H1 (cell line): ENCODE measurements at regions not wholly inside any gene's neighbourhood (a gene's known extent, or its start where the extent isn't known, plus 50 kb on each side); places are given as distances from the start of the nearest gene placed in this dataset.

Experiments used
- CTCF ChIA-PET: fragments of 300-600 bp; sonication (Branson Sonifier 250); formaldehyde crosslinking; loops from one replicate; lab custom pipeline; 2021; ENCODE audit not compliant: partially characterized antibody; lab: Charles Lee
- POLR2A ChIA-PET: fragments of 300-600 bp; sonication (Branson Sonifier 250); formaldehyde crosslinking; loops from one replicate; lab custom pipeline; 2021; ENCODE audit warnings: inconsistent platforms; ENCODE audit not compliant: partially characterized antibody; lab: Charles Lee
- DNase-seq, 2 experiments: peaks; one replicate each; pipeline versions ENCODE4 v3.0.0 to v3.0.0-alpha.2; 2010 to 2022; ENCODE audit warnings: low spot score in 2 of 2, low read depth in 1 of 2, mixed read lengths in 1 of 2
- FAIRE-seq: peaks from 2 replicates; lab custom pipeline; 2011; peaks lifted over from hg19 to GRCh38; lab: Jason Lieb, UNC
- H2AFZ ChIP-seq: 2 replicates; pipeline ENCODE4 v1.8.1; 2012; ENCODE audit warnings: low read length, inconsistent platforms
- H2AK5ac ChIP-seq: 2 replicates; pipeline ENCODE4 v1.6.1; 2013; ENCODE audit warnings: low read depth, low read length
- H2BK120ac ChIP-seq: replicated peaks from 2 replicates; pipeline ENCODE3; 2013; ENCODE audit warnings: low read depth, low read length, inconsistent platforms
- H2BK12ac ChIP-seq: 2 replicates; pipeline ENCODE4 v1.6.1; 2013; ENCODE audit warnings: low read depth, low read length
- H2BK15ac ChIP-seq: 2 replicates; pipeline ENCODE4 v1.6.1; 2013; ENCODE audit warnings: low read length
- H2BK20ac ChIP-seq: 2 replicates; pipeline ENCODE4 v1.6.1; 2013; ENCODE audit warnings: low read length
- H2BK5ac ChIP-seq: 2 replicates; pipeline ENCODE4 v1.6.1; 2013; ENCODE audit warnings: low read depth, low read length
- H3K14ac ChIP-seq: 2 replicates; pipeline ENCODE4 v1.6.1; 2013; ENCODE audit warnings: inconsistent platforms; ENCODE audit not compliant: insufficient read length
- H3K18ac ChIP-seq: 2 replicates; pipeline ENCODE4 v1.6.1; 2013; ENCODE audit warnings: low read length; ENCODE audit errors: extremely low read depth
- H3K23ac ChIP-seq: 2 replicates; pipeline ENCODE4 v1.6.1; 2013; ENCODE audit warnings: inconsistent platforms; ENCODE audit not compliant: insufficient read length
- H3K23me2 ChIP-seq: 2 replicates; pipeline ENCODE4 v1.6.1; 2013; ENCODE audit warnings: low read depth, low read length
- H3K27ac ChIP-seq: 2 replicates; pipeline ENCODE4 v1.6.1; 2011; ENCODE audit warnings: low read depth, low read length, inconsistent platforms
- H3K27me3 ChIP-seq, 4 experiments: replicated peaks in 1 of 4; 1 replicate in 1 of 4; 2 replicates in 3 of 4; pipeline versions ENCODE4 v1.6.1 to v1.8.1; 2011 to 2013; ENCODE audit warnings: low read length in 3 of 4, mild to moderate bottlenecking in 3 of 4, inconsistent platforms in 2 of 4, mixed read lengths in 2 of 4, moderate library complexity in 1 of 4; ENCODE audit not compliant: control insufficient read depth in 3 of 4, insufficient read depth in 3 of 4; ENCODE audit errors: extremely low read depth in 1 of 4
- H3K36me3 ChIP-seq, 4 experiments: 2 replicates each; pipeline versions ENCODE4 v1.6.1 to v1.8.1; 2011 to 2013; ENCODE audit warnings: mild to moderate bottlenecking in 4 of 4, low read length in 3 of 4, moderate library complexity in 2 of 4, control low read depth in 1 of 4, inconsistent platforms in 1 of 4; ENCODE audit not compliant: insufficient read depth in 4 of 4, control insufficient read depth in 2 of 4
- H3K4ac ChIP-seq: replicated peaks from 2 replicates; pipeline ENCODE3; 2013; ENCODE audit warnings: low read length, low read depth, mixed read lengths, inconsistent platforms; ENCODE audit not compliant: insufficient read length
- H3K4me1 ChIP-seq, 4 experiments: replicated peaks in 1 of 4; 1 replicate in 1 of 4; 2 replicates in 3 of 4; pipeline versions ENCODE4 v1.6.1 to v1.8.1; 2011 to 2013; ENCODE audit warnings: low read length in 3 of 4, inconsistent platforms in 2 of 4, mixed read lengths in 1 of 4; ENCODE audit not compliant: insufficient read depth in 4 of 4, control insufficient read depth in 3 of 4
- H3K4me2 ChIP-seq, 2 experiments: 2 replicates each; pipeline versions ENCODE4 v1.6.1 to v1.8.1; 2011 to 2013; ENCODE audit warnings: low read depth in 2 of 2, low read length in 2 of 2, control low read depth in 1 of 2, inconsistent platforms in 1 of 2, mild to moderate bottlenecking in 1 of 2; ENCODE audit not compliant: insufficient read depth in 1 of 2
- H3K4me3 ChIP-seq, 4 experiments: fragments of 200-600, 300-600 bp in 1 of 4; sonication (generic), shearing (Covaris generic), sonication (Bioruptor Twin) in 1 of 4; 2 replicates each; pipeline versions ENCODE4 v1.5.1 to v1.8.1; 2011 to 2016; ENCODE audit warnings: low read length in 4 of 4, low read depth in 3 of 4, control low read depth in 2 of 4, inconsistent platforms in 2 of 4, mild to moderate bottlenecking in 2 of 4, mixed read lengths in 1 of 4, moderate library complexity in 1 of 4; ENCODE audit not compliant: insufficient read depth in 2 of 4; ENCODE audit errors: extremely low read depth in 1 of 4
- H3K56ac ChIP-seq: replicated peaks from 2 replicates; pipeline ENCODE3; 2013; ENCODE audit warnings: low read depth, mild to moderate bottlenecking, mixed read lengths, low read length, inconsistent platforms; ENCODE audit not compliant: insufficient read length
- H3K79me1 ChIP-seq: 2 replicates; pipeline ENCODE4 v1.6.1; 2013; ENCODE audit warnings: low read depth, low read length, control low read depth
- H3K79me2 ChIP-seq, 2 experiments: 2 replicates each; pipeline versions ENCODE4 v1.6.1 to v1.8.1; 2012 to 2013; ENCODE audit warnings: low read length in 2 of 2, mild to moderate bottlenecking in 2 of 2, inconsistent platforms in 1 of 2; ENCODE audit not compliant: insufficient read depth in 2 of 2, control insufficient read depth in 1 of 2
- H3K9ac ChIP-seq, 4 experiments: replicated peaks in 1 of 4; 1 replicate in 1 of 4; 2 replicates in 3 of 4; pipeline versions ENCODE4 v1.6.1 to v1.8.1; 2011 to 2013; ENCODE audit warnings: low read depth in 3 of 4, low read length in 3 of 4, control low read depth in 2 of 4, mild to moderate bottlenecking in 2 of 4, moderate library complexity in 2 of 4, inconsistent platforms in 1 of 4; ENCODE audit errors: extremely low read depth in 1 of 4
- H3K9me3 ChIP-seq, 2 experiments: 2 replicates each; pipeline versions ENCODE4 v1.6.1 to v1.8.1; 2012 to 2013; ENCODE audit warnings: mild to moderate bottlenecking in 2 of 2, moderate library complexity in 2 of 2, control low read depth in 1 of 2, inconsistent platforms in 1 of 2, low read depth in 1 of 2, low read length in 1 of 2, mixed read lengths in 1 of 2; ENCODE audit not compliant: insufficient read depth in 2 of 2
- H4K20me1 ChIP-seq, 2 experiments: replicated peaks in 1 of 2; 2 replicates each; pipeline versions ENCODE3 to v1.8.1; 2011 to 2013; ENCODE audit warnings: inconsistent platforms in 2 of 2, low read length in 2 of 2, mild to moderate bottlenecking in 1 of 2; ENCODE audit not compliant: insufficient read depth in 2 of 2, control insufficient read depth in 1 of 2
- H4K5ac ChIP-seq: 2 replicates; pipeline ENCODE4 v1.6.1; 2013; ENCODE audit warnings: low read length, low read depth, mixed read lengths, inconsistent platforms; ENCODE audit not compliant: insufficient read length
- H4K8ac ChIP-seq: 2 replicates; pipeline ENCODE4 v1.8.0; 2013; ENCODE audit warnings: mild to moderate bottlenecking, moderate library complexity, low read length, inconsistent platforms; ENCODE audit not compliant: insufficient read depth; ENCODE audit errors: extremely low read depth
- H4K91ac ChIP-seq: replicated peaks from 2 replicates; pipeline ENCODE3; 2013; ENCODE audit warnings: low read length, mixed read lengths, inconsistent platforms; ENCODE audit not compliant: insufficient read length
- CEBPB ChIP-seq: IDR thresholded peaks from 2 replicates; pipeline ENCODE4 v1.6.1; 2012; ENCODE audit warnings: low read depth, low read length
- CHD2 ChIP-seq: IDR thresholded peaks from 2 replicates; pipeline ENCODE4 v1.6.1; 2012; ENCODE audit warnings: low read length, improper control_type of control experiment
- JUND ChIP-seq: IDR thresholded peaks from 2 replicates; pipeline ENCODE4 v1.6.1; 2011; ENCODE audit warnings: mild to moderate bottlenecking, improper control_type of control experiment, low read length
- KDM1A ChIP-seq: fragments of 200-600, 300-600 bp; sonication (generic); IDR thresholded peaks from 2 replicates; pipeline ENCODE4 v1.7.1; 2016; ENCODE audit warnings: mild to moderate bottlenecking, low read length, borderline replicate concordance
- PHF8 ChIP-seq: fragments of 200-600 bp; sonication (generic); conservative IDR thresholded peaks from 2 replicates; pipeline ENCODE4 v1.7.1; 2012; ENCODE audit warnings: low read depth, mild to moderate bottlenecking, inconsistent platforms, low read length, moderate library complexity
- WGBS, 2 experiments: shearing (Covaris generic) in 1 of 2; methylation state at CpG; one replicate each; pipeline versions ENCODE4 v1.1.6 to v1.1.7; 2013 to 2015; ENCODE audit warnings: low lambda C conversion rate in 2 of 2, mixed read lengths in 2 of 2, inconsistent platforms in 1 of 2, low coverage in 1 of 2, missing lambda C conversion rate in 1 of 2; ENCODE audit not compliant: insufficient replicate concordance in 2 of 2, insufficient coverage in 1 of 2, insufficient read length in 1 of 2; ENCODE audit errors: extremely low coverage in 1 of 2, missing lambda C conversion rate in 1 of 2; 5-methylcytosine and 5-hydroxymethylcytosine counted together

- Histone ChIP-seq H4K91ac (no peak overlapping the region), H3K4me3 (no peak overlapping the region), H3K56ac (no peak overlapping the region), H3K23me2 (no peaks in the 10 kb centered on the region), H2AFZ (no peak overlapping the region), H3K4me1 (no peaks in the 10 kb centered on the region; a peak in 2 of 7 replicates), H4K8ac (no peak overlapping the region), H2BK20ac (no peak overlapping the region), H3K27ac (no peak overlapping the region), H4K5ac (no peak overlapping the region), H3K9me3 (no peaks in the 10 kb centered on the region), H2BK15ac (no peak overlapping the region), H3K36me3 (no peaks in the 10 kb centered on the region), H3K23ac (no peak overlapping the region), H3K14ac (no peak overlapping the region), H3K4me2 (no peak overlapping the region), H2AK5ac (no peak overlapping the region), H2BK12ac (no peak overlapping the region), H3K4ac (no peak overlapping the region), H3K9ac (no peak overlapping the region), H3K27me3 (no peaks in the 10 kb centered on the region; a peak in 1 of 7 replicates), H3K79me1 (no peaks in the 10 kb centered on the region), H3K79me2 (no peaks in the 10 kb centered on the region), H4K20me1 (no peaks in the 10 kb centered on the region), H2BK5ac (no peak overlapping the region), H3K18ac (no peak overlapping the region), H2BK120ac (no peak overlapping the region)
- FAIRE-seq: no peak
- WGBS, 2 experiments: 83% methylated on average over 5 of the region's 5 CpGs; no CpG with 5 or more reads in 1 of the 2 experiments
- POLR2A ChIA-PET: no interaction called here
- DNase-seq: no peak
- CTCF ChIA-PET: interaction anchor here (0.5 to 3.6 kb wide), 7 partner anchors 11 to 325 kb away, joined by 3 to 22 read pairs (median 4); no protein-coding TSS in a partner anchor
- TF ChIP-seq CHD2 (no peak), CEBPB (no peak), PHF8 (no peak), JUND (no peak), KDM1A (no peak)
These were observed 99.7 kb upstream of the SYT13 start for GRCh38 chr11:45385844-45386243.
